HG03280 (cell line): ENCODE measurements at regions not wholly inside any gene's neighbourhood (a gene's known extent, or its start where the extent isn't known, plus 50 kb on each side); places are given as distances from the start of the nearest gene placed in this dataset.

ENCODE experiments used
- ATAC-seq: cut with Tn5 transposase; IDR thresholded peaks from one replicate; pipeline ENCODE4 v1.9.1; 2021; ENCODE audit warnings: mild to moderate bottlenecking, moderate library complexity; ENCODE audit not compliant: unreplicated experiment

GRCh38 chr3:99376926-99377325 is 261.5 kb upstream of the COL8A1 start:
- ATAC-seq, result no peak

- no peak for ATAC-seq
Observed at GRCh38 chr3:99373846-99374210, 264.6 kb upstream of the COL8A1 start.

- ATAC-seq, result no peak
Observed at GRCh38 chr3:99373088-99373845, 265.1 kb upstream of the COL8A1 start.

GRCh38 chr3:99366663-99367429 is 271.5 kb upstream of the COL8A1 start:
- ATAC-seq, result no peak

GRCh38 chr3:99365979-99366378 is 272.4 kb upstream of the COL8A1 start:
- ATAC-seq, result no peak

- no peak for ATAC-seq
Observed at GRCh38 chr3:99365396-99365795, 273.0 kb upstream of the COL8A1 start.

GRCh38 chr3:99357131-99357530 is 281.3 kb upstream of the COL8A1 start:
- no peak for ATAC-seq

- ATAC-seq, result no peak
Observed at GRCh38 chr3:99356696-99357095, 281.7 kb upstream of the COL8A1 start.

- ATAC-seq, result no peak
Observed at GRCh38 chr3:99355465-99355864, 282.9 kb upstream of the COL8A1 start.

GRCh38 chr3:99352811-99353210 is 285.6 kb upstream of the COL8A1 start:
- no peak for ATAC-seq

- ATAC-seq, result no peak
Observed at GRCh38 chr3:99351122-99351521, 287.3 kb upstream of the COL8A1 start.

- ATAC-seq, result no peak
Observed at GRCh38 chr3:99348451-99348850, 289.9 kb upstream of the COL8A1 start.

- no peak for ATAC-seq
Observed at GRCh38 chr3:99344216-99344615, 294.2 kb upstream of the COL8A1 start.

GRCh38 chr3:99342383-99342782 is 296.0 kb upstream of the COL8A1 start:
- no peak for ATAC-seq

GRCh38 chr3:99339222-99339621 is 299.2 kb upstream of the COL8A1 start:
- no peak for ATAC-seq

GRCh38 chr3:99332718-99333117 is 305.7 kb upstream of the COL8A1 start:
- ATAC-seq, result no peak

- ATAC-seq, result no peak
Observed at GRCh38 chr3:99332276-99332675, 306.1 kb upstream of the COL8A1 start.

- no peak for ATAC-seq
Observed at GRCh38 chr3:99330924-99331532, 307.4 kb upstream of the COL8A1 start.

GRCh38 chr3:99330281-99330680 is 308.1 kb upstream of the COL8A1 start:
- no peak for ATAC-seq

- ATAC-seq, result no peak
Observed at GRCh38 chr3:99325402-99325801, 313.0 kb upstream of the COL8A1 start.

GRCh38 chr3:99324636-99325203 is 313.7 kb upstream of the COL8A1 start:
- no peak for ATAC-seq

- no peak for ATAC-seq
Observed at GRCh38 chr3:99323940-99324339, 314.5 kb upstream of the COL8A1 start.
